Neural cell (in vitro differentiated cells): ENCODE measurements at regions not wholly inside any gene's neighbourhood (a gene's known extent, or its start where the extent isn't known, plus 50 kb on each side); places are given as distances from the start of the nearest gene placed in this dataset.

Experiments
- H2AFZ ChIP-seq: fragments of 200-600, 300-800 bp; sonication (generic), shearing (Covaris generic); 2 replicates; pipeline ENCODE4 v1.6.0; 2014; ENCODE audit warnings: low read depth, mild to moderate bottlenecking, antibody characterized with exemption, low read length, moderate library complexity
- H3F3A ChIP-seq: fragments of 200-600 bp; shearing (Covaris generic); 2 replicates; pipeline ENCODE4 v1.6.1; 2016; ENCODE audit warnings: mild to moderate bottlenecking, moderate library complexity, mixed read lengths, antibody characterized with exemption, low read length; ENCODE audit not compliant: insufficient read depth, poor library complexity, severe bottlenecking
- H3K27ac ChIP-seq: fragments of 200-600, 300-800 bp; sonication (generic), shearing (Covaris generic); 2 replicates; pipeline ENCODE4 v1.5.1; 2014; ENCODE audit warnings: mild to moderate bottlenecking, low read length, moderate library complexity
- H3K27me3 ChIP-seq: fragments of 300-800, 200-600 bp; sonication (generic), shearing (Covaris generic); 2 replicates; pipeline ENCODE4 v1.6.0; 2014; ENCODE audit warnings: mild to moderate bottlenecking, low read depth, low read length, moderate library complexity; ENCODE audit not compliant: insufficient read depth
- H3K36me3 ChIP-seq: fragments of 300-800, 200-600 bp; sonication (generic), shearing (Covaris generic); 2 replicates; pipeline ENCODE4 v1.5.1; 2014; ENCODE audit warnings: mild to moderate bottlenecking, antibody characterized with exemption, low read length, moderate library complexity; ENCODE audit not compliant: insufficient read depth
- H3K4me2 ChIP-seq: fragments of 300-800, 200-600 bp; sonication (generic), shearing (Covaris generic); 2 replicates; pipeline ENCODE4 v1.6.0; 2014; ENCODE audit warnings: mild to moderate bottlenecking, low read length
- H3K4me3 ChIP-seq: fragments of 300-800, 200-600 bp; sonication (generic), shearing (Covaris generic); 2 replicates; pipeline ENCODE4 v1.5.1; 2014; ENCODE audit warnings: mild to moderate bottlenecking, low read length, moderate library complexity
- H3K79me2 ChIP-seq: fragments of 200-600 bp; shearing (Covaris generic); replicated peaks from 2 replicates; pipeline ENCODE4 v1.6.0; 2014; ENCODE audit warnings: mild to moderate bottlenecking, low read length, moderate library complexity; ENCODE audit not compliant: insufficient read depth
- H3K9ac ChIP-seq: fragments of 300-800, 200-600 bp; sonication (generic), shearing (Covaris generic); 2 replicates; pipeline ENCODE4 v1.6.1; 2016; ENCODE audit warnings: mild to moderate bottlenecking, low read length, mixed read lengths
- H3K9me2 ChIP-seq: fragments of 200-600 bp; shearing (Covaris generic); 2 replicates; pipeline ENCODE4 v1.6.1; 2016; ENCODE audit warnings: mild to moderate bottlenecking, low read length, mixed read lengths; ENCODE audit not compliant: insufficient read depth
- H3K9me3 ChIP-seq: fragments of 200-600, 300-800 bp; sonication (generic), shearing (Covaris generic); 2 replicates; pipeline ENCODE4 v1.6.1; 2016; ENCODE audit warnings: mild to moderate bottlenecking, mixed run types, low read length, moderate library complexity, mixed read lengths
- H4K20me1 ChIP-seq: fragments of 200-600 bp; shearing (Covaris generic); 2 replicates; pipeline ENCODE4 v1.6.1; 2016; ENCODE audit warnings: mild to moderate bottlenecking, mixed run types; ENCODE audit not compliant: insufficient read depth
- CTCF ChIP-seq: fragments of 450-650 bp; IDR thresholded peaks from 2 replicates; pipeline ENCODE4 v1.5.1; 2014; ENCODE audit warnings: antibody characterized with exemption, mild to moderate bottlenecking, moderate library complexity; ENCODE audit not compliant: poor library complexity, severe bottlenecking
- EP300 ChIP-seq: fragments of 450-650 bp; conservative IDR thresholded peaks from 2 replicates; pipeline ENCODE4 v1.6.1; 2014; ENCODE audit warnings: antibody characterized with exemption, mild to moderate bottlenecking, moderate library complexity; ENCODE audit not compliant: poor library complexity, severe bottlenecking
- EZH2 ChIP-seq: fragments of 200-600, 300-800 bp; shearing (Covaris generic), sonication (generic); IDR thresholded peaks from 2 replicates; pipeline ENCODE4 v1.6.1; 2014; ENCODE audit warnings: antibody characterized with exemption, low read length, borderline replicate concordance, mild to moderate bottlenecking; ENCODE audit not compliant: insufficient read depth, poor library complexity, severe bottlenecking
- MXI1 ChIP-seq: fragments of 450-650 bp; conservative IDR thresholded peaks from 2 replicates; pipeline ENCODE4 v1.6.1; 2014; ENCODE audit warnings: antibody characterized with exemption, mild to moderate bottlenecking; ENCODE audit not compliant: poor library complexity, severe bottlenecking
- POLR2AphosphoS5 ChIP-seq: IDR thresholded peaks from 2 replicates; pipeline ENCODE4 v1.6.1; 2012
- RAD21 ChIP-seq: fragments of 450-650 bp; conservative IDR thresholded peaks from 2 replicates; pipeline ENCODE4 v1.6.1; 2014; ENCODE audit warnings: antibody characterized with exemption, mild to moderate bottlenecking, moderate library complexity
- REST ChIP-seq: IDR thresholded peaks from 2 replicates; pipeline ENCODE4 v1.6.1; 2012; ENCODE audit warnings: borderline replicate concordance
- SMC3 ChIP-seq: fragments of 450-650 bp; conservative IDR thresholded peaks from 2 replicates; pipeline ENCODE4 v1.6.1; 2014; ENCODE audit warnings: antibody characterized with exemption, mild to moderate bottlenecking, moderate library complexity; ENCODE audit not compliant: poor library complexity
- TAF1 ChIP-seq: IDR thresholded peaks from 2 replicates; pipeline ENCODE4 v1.6.1; 2012; ENCODE audit warnings: low read depth

- TF ChIP-seq TAF1 (no peak), REST (no peak), RAD21 (no peak), SMC3 (no peak), POLR2AphosphoS5 (no peak), CTCF (no peak), EZH2 (no peak)
- H4K20me1 ChIP-seq = no peaks in the 10 kb centered on the region
These were observed 189.8 kb upstream of the FOXQ1 start for GRCh38 chr6:1122083-1122482.

GRCh38 chr6:1118287-1118647, 193.6 kb upstream of the FOXQ1 start:
- Histone ChIP-seq H3F3A (no peaks in the 10 kb centered on the region), H3K9ac (no peak overlapping the region), H3K4me3 (no peak overlapping the region), H3K27me3 (no peaks in the 10 kb centered on the region), H2AFZ (no peak overlapping the region), H3K4me2 (no peak overlapping the region), H3K36me3 (no peaks in the 10 kb centered on the region), H3K79me2 (no peaks in the 10 kb centered on the region), H3K9me2 (no peaks in the 10 kb centered on the region), H4K20me1 (no peaks in the 10 kb centered on the region), H3K9me3 (no peaks in the 10 kb centered on the region), H3K27ac (no peak overlapping the region)
- TF ChIP-seq RAD21 (no peak), TAF1 (no peak), POLR2AphosphoS5 (no peak), MXI1 (no peak), CTCF (no peak), EP300 (no peak), REST (no peak), EZH2 (no peak), SMC3 (no peak)

More at GRCh38 chr6:1122083-1122482, 189.8 kb upstream of the FOXQ1 start:
- Histone ChIP-seq H3F3A (no peaks in the 10 kb centered on the region), H3K4me3 (no peak overlapping the region), H3K79me2 (no peaks in the 10 kb centered on the region), H3K27me3 (no peaks in the 10 kb centered on the region), H2AFZ (no peak overlapping the region), H3K4me2 (no peak overlapping the region), H3K9ac (no peak overlapping the region), H3K27ac (no peak overlapping the region), H3K36me3 (no peaks in the 10 kb centered on the region), H3K9me3 (no peaks in the 10 kb centered on the region), H3K9me2 (no peaks in the 10 kb centered on the region)
